Activated CD4-positive, alpha-beta T cell treated with anti-CD3 and anti-CD28 coated beads, Interleukin-2, amount 10 ng/mL, durations not matched to agents 7 days and 5 days (primary cell): ENCODE measurements at regions not wholly inside any gene's neighbourhood (a gene's known extent, or its start where the extent isn't known, plus 50 kb on each side); places are given as distances from the start of the nearest gene placed in this dataset. TPM values are rescaled to one million over a fixed set of nuclear protein-coding genes. Genes with fewer than 3 reads are reported as not detected.

ENCODE experiments used
- CTCF ChIA-PET: fragments of 350-600 bp; sonication (Branson Sonifier 250); formaldehyde crosslinking; loops from one replicate; lab custom pipeline; 2021; ENCODE audit warnings: antibody characterized with exemption; lab: Charles Lee
- POLR2A ChIA-PET: fragments of 350-600 bp; sonication (Branson Sonifier 250); formaldehyde crosslinking; loops from one replicate; lab custom pipeline; 2021; ENCODE audit warnings: antibody characterized with exemption; lab: Charles Lee
- DNase-seq: peaks from one replicate; pipeline ENCODE4 v3.0.0-alpha.2; 2020
- H3K27ac Mint-ChIP-seq: one replicate; pipeline ENCODE4 v1.8.0; 2021; ENCODE audit warnings: mild to moderate bottlenecking, moderate library complexity, mixed read lengths
- H3K27me3 Mint-ChIP-seq: one replicate; pipeline ENCODE4 v1.8.0; 2021; ENCODE audit warnings: mixed read lengths
- H3K36me3 Mint-ChIP-seq: one replicate; pipeline ENCODE4 v1.8.0; 2021; ENCODE audit warnings: low read depth, mixed read lengths
- H3K4me1 Mint-ChIP-seq: one replicate; pipeline ENCODE4 v1.8.0; 2021; ENCODE audit warnings: mixed read lengths
- H3K4me3 Mint-ChIP-seq: one replicate; pipeline ENCODE4 v1.8.0; 2021; ENCODE audit warnings: mild to moderate bottlenecking, moderate library complexity, mixed read lengths
- H3K9me3 Mint-ChIP-seq: one replicate; pipeline ENCODE4 v1.8.0; 2021; ENCODE audit warnings: mixed read lengths
- microRNA-seq: library from miRNA; unstranded; fragments of <30 nt; microRNA quantifications from one replicate; pipeline ENCODE4 v1.2.0, GENCODE V29; 2021; ENCODE audit warnings: borderline microRNAs expressed, borderline replicate concordance

- CTCF ChIA-PET = no interaction called here
- no peak overlapping the region for H3K27ac Mint-ChIP-seq
These were observed 70.7 kb upstream of the E2F8 start for GRCh38 chr11:19311308-19312030.

DNA sequence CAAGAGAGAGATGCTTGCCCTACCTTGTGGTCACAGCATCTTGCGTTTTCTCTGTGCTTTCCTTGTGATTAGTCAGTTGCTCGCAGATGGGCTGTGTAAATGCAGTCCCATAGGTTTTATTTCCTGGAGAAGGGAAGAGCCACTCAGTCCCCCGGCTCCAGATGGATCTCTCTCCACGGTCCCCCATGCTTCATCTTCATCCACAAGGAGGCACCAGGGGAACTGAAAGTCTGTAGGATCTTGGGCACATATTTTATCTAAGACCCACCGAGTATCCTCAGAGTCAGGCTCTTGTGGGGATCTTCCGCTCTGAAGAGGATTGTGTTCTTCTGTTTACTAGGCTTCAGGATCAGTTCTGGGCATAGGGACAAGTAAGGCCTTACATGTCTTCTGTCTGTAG, 66.8 kb upstream of the E2F8 start:
- Mint-ChIP-seq H3K27me3 (peaks cover 6% of the 10 kb centered on the region), H3K4me3 (no peak overlapping the region), H3K4me1 (no peaks in the 10 kb centered on the region), H3K9me3 (no peaks in the 10 kb centered on the region), H3K36me3 (no peaks in the 10 kb centered on the region), H3K27ac (no peak overlapping the region)
- DNase-seq = no peak
- POLR2A ChIA-PET = no interaction called here
- CTCF ChIA-PET = no interaction called here

More at GRCh38 chr11:19311308-19312030, 70.7 kb upstream of the E2F8 start:
- no peaks in the 10 kb centered on the region for H3K4me1 Mint-ChIP-seq
- no peaks in the 10 kb centered on the region for H3K36me3 Mint-ChIP-seq
- H3K4me3 Mint-ChIP-seq = no peak overlapping the region
- POLR2A ChIA-PET = no interaction called here
- no peaks in the 10 kb centered on the region for H3K9me3 Mint-ChIP-seq
- peak; percentile 53 for DNase-seq
- H3K27me3 Mint-ChIP-seq = no peaks in the 10 kb centered on the region

GRCh38 chr11:19306179-19306944, 65.6 kb upstream of the E2F8 start:
- no peak overlapping the region for H3K27ac Mint-ChIP-seq
- ChIA-PET POLR2A (no interaction called here), CTCF (no interaction called here)
- H3K27me3 Mint-ChIP-seq = peaks cover 6% of the 10 kb centered on the region
- no peaks in the 10 kb centered on the region for H3K9me3 Mint-ChIP-seq
- H3K4me3 Mint-ChIP-seq = no peak overlapping the region
- H3K36me3 Mint-ChIP-seq = no peaks in the 10 kb centered on the region
- DNase-seq = no peak
- H3K4me1 Mint-ChIP-seq = no peaks in the 10 kb centered on the region

GRCh38 chr11:19301361-19301760, 60.6 kb upstream of the E2F8 start:
- Mint-ChIP-seq H3K27ac (no peak overlapping the region), H3K27me3 (peaks cover 31% of the 10 kb centered on the region), H3K4me1 (no peaks in the 10 kb centered on the region), H3K36me3 (no peaks in the 10 kb centered on the region), H3K9me3 (no peaks in the 10 kb centered on the region), H3K4me3 (no peak overlapping the region)
- no peak for DNase-seq
- POLR2A ChIA-PET = interaction anchor here (0.7 kb wide), 1 partner anchor 219 kb away, joined by 3 read pairs; no protein-coding TSS in a partner anchor
- CTCF ChIA-PET = no interaction called here

DNA sequence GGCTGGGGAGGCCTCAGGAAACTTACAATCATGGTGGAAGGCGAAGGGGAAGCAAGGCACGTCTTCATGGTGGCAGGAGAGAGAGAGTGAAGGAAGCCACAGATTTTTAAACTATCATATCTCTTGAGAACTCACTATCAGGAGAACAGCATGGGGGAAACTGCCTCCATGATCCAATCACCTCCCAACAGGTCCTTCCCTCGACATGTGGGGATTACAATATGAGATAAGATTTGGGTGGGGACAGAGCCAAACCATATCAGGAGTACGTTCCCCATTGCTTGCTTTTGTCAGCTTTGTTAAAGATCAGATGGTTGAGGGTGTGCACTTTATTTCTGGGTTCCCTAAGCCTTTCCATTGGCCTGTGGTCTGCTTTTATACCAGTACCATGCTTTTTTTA, 53.7 kb upstream of the E2F8 start:
- H3K9me3 Mint-ChIP-seq = no peaks in the 10 kb centered on the region
- H3K36me3 Mint-ChIP-seq = no peaks in the 10 kb centered on the region
- CTCF ChIA-PET = no interaction called here
- no peak overlapping the region for H3K27ac Mint-ChIP-seq
- H3K27me3 Mint-ChIP-seq = peaks cover 31% of the 10 kb centered on the region
- no peak for DNase-seq
- no peak overlapping the region for H3K4me3 Mint-ChIP-seq
- POLR2A ChIA-PET = no interaction called here
- no peaks in the 10 kb centered on the region for H3K4me1 Mint-ChIP-seq

DNA sequence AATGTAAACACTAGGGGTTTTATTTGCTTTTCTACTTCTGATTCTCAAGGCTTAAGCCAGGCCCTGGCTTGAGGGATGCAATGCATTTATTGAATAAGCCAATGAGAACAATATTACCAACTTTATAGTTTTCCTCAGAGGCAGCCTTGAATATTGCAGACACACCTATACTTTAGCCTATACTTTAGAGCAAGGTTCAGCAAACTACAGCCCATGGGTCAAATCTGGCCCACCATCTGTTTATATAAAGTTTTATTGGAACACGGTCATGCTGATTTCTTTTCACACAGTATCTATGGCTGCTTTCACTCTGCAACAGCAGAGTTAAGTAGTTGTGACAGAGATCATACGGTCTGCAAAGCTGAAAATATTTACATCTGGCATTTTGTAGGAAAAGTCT, 50.3 kb upstream of the E2F8 start:
- Mint-ChIP-seq H3K27me3 (peaks cover 15% of the 10 kb centered on the region), H3K36me3 (no peaks in the 10 kb centered on the region), H3K27ac (no peak overlapping the region), H3K4me1 (no peaks in the 10 kb centered on the region), H3K4me3 (no peak overlapping the region), H3K9me3 (no peaks in the 10 kb centered on the region)
- POLR2A ChIA-PET = no interaction called here
- CTCF ChIA-PET = no interaction called here
- no peak for DNase-seq

Small RNA genes lying in the stretch of these regions (microRNA-seq; reads per million reads assigned to microRNA genes)
- gene MIR4486 = not detected
